SK-N-SH treated with all-trans-retinoic acid at 6 μM for 48 hours (cell line): ENCODE measurements at regions not wholly inside any gene's neighbourhood (a gene's known extent, or its start where the extent isn't known, plus 50 kb on each side); places are given as distances from the start of the nearest gene placed in this dataset.
A peak's percentile ranks its signal among the peaks of the same experiment; 100 is the strongest.

Experiments
- ATAC-seq: fragments of 200-7000 bp; cut with Tn5 transposase; 3 replicates; pipeline ENCODE4 v1.9.1; 2020; ENCODE audit warnings: mild to moderate bottlenecking, moderate library complexity
- ARNTL ChIP-seq: fragments of 450-650 bp; formaldehyde crosslinking; IDR thresholded peaks from 2 replicates; pipeline ENCODE4 v1.5.0; 2020; ENCODE audit warnings: low read depth, mild to moderate bottlenecking, moderate library complexity, borderline replicate concordance
- BACH2 ChIP-seq: fragments of 250-450 bp; sonication (Bioruptor Pico); IDR thresholded peaks from 2 replicates; pipeline ENCODE4 v1.9.0; 2021; ENCODE audit warnings: mild to moderate bottlenecking, borderline replicate concordance
- CREB5 ChIP-seq: fragments of 250-450 bp; sonication (Bioruptor Pico); IDR thresholded peaks from 2 replicates; pipeline ENCODE4 v1.5.1; 2020; ENCODE audit warnings: low read depth, mild to moderate bottlenecking, moderate library complexity
- CSDC2 ChIP-seq: fragments of 250-450 bp; sonication (Bioruptor Pico); IDR thresholded peaks from 2 replicates; pipeline ENCODE4 v1.5.0; 2020; ENCODE audit warnings: mild to moderate bottlenecking, moderate library complexity
- ESRRG ChIP-seq: fragments of 250-450 bp; sonication (Bioruptor Pico); IDR thresholded peaks from 2 replicates; pipeline ENCODE4 v1.6.1; 2021; ENCODE audit warnings: mild to moderate bottlenecking
- GLIS3 ChIP-seq: fragments of 250-450 bp; sonication (Bioruptor Pico); IDR thresholded peaks from 2 replicates; pipeline ENCODE4 v1.5.0; 2020; ENCODE audit warnings: mild to moderate bottlenecking, moderate library complexity
- ISL1 ChIP-seq: fragments of 250-450 bp; sonication (Bioruptor Pico); IDR thresholded peaks from 2 replicates; pipeline ENCODE4 v2.1.2; 2022; ENCODE audit warnings: mild to moderate bottlenecking, moderate library complexity
- OSR1 ChIP-seq: fragments of 250-450 bp; sonication (Bioruptor Pico); IDR thresholded peaks from 2 replicates; pipeline ENCODE4 v1.8.0; 2022; ENCODE audit warnings: moderate library complexity, mild to moderate bottlenecking, inconsistent platforms
- PATZ1 ChIP-seq: fragments of 250-450 bp; sonication (Bioruptor Pico); IDR thresholded peaks from 2 replicates; pipeline ENCODE4 v1.8.0; 2020; ENCODE audit warnings: mild to moderate bottlenecking, moderate library complexity, borderline replicate concordance
- POU6F1 ChIP-seq: fragments of 250-450 bp; sonication (Bioruptor Pico); IDR thresholded peaks from 2 replicates; pipeline ENCODE4 v1.8.0; 2021; ENCODE audit warnings: low read depth, mild to moderate bottlenecking, moderate library complexity, borderline replicate concordance
- PPARA ChIP-seq: fragments of 250-450 bp; sonication (Bioruptor Pico); IDR thresholded peaks from 2 replicates; pipeline ENCODE4 v1.5.0; 2020; ENCODE audit warnings: mild to moderate bottlenecking, borderline replicate concordance
- RARB ChIP-seq: fragments of 250-450 bp; sonication (Bioruptor Pico); IDR thresholded peaks from 2 replicates; pipeline ENCODE4 v1.8.0; 2021; ENCODE audit warnings: mild to moderate bottlenecking, moderate library complexity
- SNAI2 ChIP-seq: fragments of 250-450 bp; sonication (Bioruptor Pico); IDR thresholded peaks from 2 replicates; pipeline ENCODE4 v1.5.0; 2020; ENCODE audit warnings: mild to moderate bottlenecking, moderate library complexity
- TCF4 ChIP-seq: fragments of 250-450 bp; sonication (Bioruptor Pico); IDR thresholded peaks from 2 replicates; pipeline ENCODE4 v1.8.0; 2021; ENCODE audit warnings: mild to moderate bottlenecking, moderate library complexity, borderline replicate concordance
- TOX ChIP-seq: fragments of 250-450 bp; sonication (Bioruptor Pico); IDR thresholded peaks from 2 replicates; pipeline ENCODE4 v1.8.0; 2021; ENCODE audit warnings: mild to moderate bottlenecking, moderate library complexity, borderline replicate concordance
- TSHZ2 ChIP-seq: fragments of 250-450 bp; sonication (Bioruptor Pico); IDR thresholded peaks from 2 replicates; pipeline ENCODE4 v1.5.0; 2020; ENCODE audit warnings: mild to moderate bottlenecking, moderate library complexity
- ZC3H10 ChIP-seq: fragments of 250-450 bp; sonication (Bioruptor Pico); IDR thresholded peaks from 2 replicates; pipeline ENCODE4 v1.5.1; 2021; ENCODE audit warnings: mild to moderate bottlenecking, moderate library complexity
- ZFP3 ChIP-seq: fragments of 250-450 bp; sonication (Bioruptor Pico); IDR thresholded peaks from 2 replicates; pipeline ENCODE4 v1.5.0; 2020; ENCODE audit warnings: mild to moderate bottlenecking, moderate library complexity
- ZFP30 ChIP-seq: fragments of 450-650 bp; formaldehyde crosslinking; IDR thresholded peaks from 2 replicates; pipeline ENCODE4 v1.5.0; 2022; ENCODE audit warnings: mild to moderate bottlenecking, moderate library complexity
- ZNF70 ChIP-seq: fragments of 450-650 bp; formaldehyde crosslinking; IDR thresholded peaks from 2 replicates; pipeline ENCODE4 v1.5.0; 2020; ENCODE audit warnings: mild to moderate bottlenecking, moderate library complexity
- ZNF8 ChIP-seq: fragments of 450-650 bp; formaldehyde crosslinking; IDR thresholded peaks from 2 replicates; pipeline ENCODE4 v1.5.0; 2020; ENCODE audit warnings: mild to moderate bottlenecking, moderate library complexity

GRCh38 chr2:195488567-195488966, 168.5 kb upstream of the SLC39A10 start:
- TF ChIP-seq CSDC2 (CRISPR knock-in tag) (peak; percentile 13; the same call in 1 of the 2 replicates), ESRRG (CRISPR knock-in tag) (no peak)
- ATAC-seq = peak; percentile 72

GRCh38 chr2:195486987-195487644, 169.9 kb upstream of the SLC39A10 start:
- TF ChIP-seq GLIS3 (CRISPR knock-in tag) = no peak
- peak; percentile 87 for TF ChIP-seq ISL1
- peak; percentile 51; the same call in 1 of the 2 replicates for TF ChIP-seq TOX (CRISPR knock-in tag)
- TF ChIP-seq TCF4 = no peak
- peak; percentile 39 for ATAC-seq

- no peak for ATAC-seq
- TF ChIP-seq OSR1 (CRISPR knock-in tag) (no peak), TCF4 (no peak), CREB5 (CRISPR knock-in tag) (no peak), ZC3H10 (no peak), TSHZ2 (CRISPR knock-in tag) (no peak), RARB (CRISPR knock-in tag) (no peak), ARNTL (CRISPR knock-in tag) (no peak), BACH2 (CRISPR knock-in tag) (no peak), ZFP3 (CRISPR knock-in tag) (no peak), PATZ1 (CRISPR knock-in tag) (no peak), ISL1 (no peak), ESRRG (CRISPR knock-in tag) (no peak), POU6F1 (CRISPR knock-in tag) (no peak), SNAI2 (CRISPR knock-in tag) (no peak)
These were observed 170.5 kb upstream of the SLC39A10 start for GRCh38 chr2:195486520-195486919.

GRCh38 chr2:195482010-195482409, 175.0 kb upstream of the SLC39A10 start:
- no peak for TF ChIP-seq ZNF70 (CRISPR knock-in tag)
- TF ChIP-seq PPARA = no peak
- TF ChIP-seq SNAI2 (CRISPR knock-in tag) = no peak
- no peak for TF ChIP-seq CREB5 (CRISPR knock-in tag)
- TF ChIP-seq ZFP30 (CRISPR knock-in tag) = no peak
- TF ChIP-seq ZNF8 (CRISPR knock-in tag) = no peak
- TF ChIP-seq OSR1 (CRISPR knock-in tag) = no peak
- no peak for TF ChIP-seq ZC3H10
- TF ChIP-seq RARB (CRISPR knock-in tag) = no peak
- TF ChIP-seq TCF4 = no peak
- TF ChIP-seq, all 23 proteins: peak for 0
- ATAC-seq = no peak
